B cell (primary cell): ENCODE measurements at regions not wholly inside any gene's neighbourhood (a gene's known extent, or its start where the extent isn't known, plus 50 kb on each side); places are given as distances from the start of the nearest gene placed in this dataset.

Source experiments
- ATAC-seq: fragments of 200-7000 bp; cut with Tn5 transposase; one replicate; pipeline ENCODE4 v1.10.0; 2021; ENCODE audit warnings: low read depth, mild to moderate bottlenecking, moderate number of reproducible peaks, moderate library complexity
- CTCF ChIA-PET: fragments of 350-600 bp; sonication (Branson Sonifier 250); formaldehyde crosslinking; loops from one replicate; lab custom pipeline; 2021; ENCODE audit warnings: antibody characterized with exemption, inconsistent platforms; lab: Charles Lee
- POLR2A ChIA-PET: fragments of 350-600 bp; sonication (Branson Sonifier 250); formaldehyde crosslinking; loops from one replicate; lab custom pipeline; 2021; ENCODE audit warnings: antibody characterized with exemption; lab: Charles Lee
- DNase-seq: peaks from one replicate; pipeline ENCODE4 v3.0.0; 2013
- H2AFZ ChIP-seq: 2 replicates; pipeline ENCODE4 v1.6.1; 2012; ENCODE audit warnings: mild to moderate bottlenecking, low read depth, low read length; ENCODE audit not compliant: insufficient read depth, poor library complexity, severe bottlenecking
- H3K27ac ChIP-seq, 2 donors: 1 replicate in 1 of 2; 2 replicates in 1 of 2; pipeline ENCODE4 v1.5.1; 2012 to 2013; ENCODE audit warnings: low read length in 2 of 2, mild to moderate bottlenecking in 2 of 2, moderate library complexity in 1 of 2
- H3K27me3 ChIP-seq, 4 experiments: fragments of 200-600 bp in 1 of 4; sonication (generic) in 1 of 4; replicated peaks in 1 of 4; 1 replicate in 2 of 4; 2 replicates in 2 of 4; pipeline versions ENCODE4 v1.6.1 to v1.7.0; 2013 to 2016; ENCODE audit warnings: low read length in 3 of 4, mild to moderate bottlenecking in 2 of 4, mixed read lengths in 1 of 4, moderate library complexity in 1 of 4; ENCODE audit not compliant: insufficient read depth in 4 of 4, control insufficient read depth in 3 of 4; ENCODE audit errors: control extremely low read depth in 1 of 4
- H3K36me3 ChIP-seq, 2 experiments: replicated peaks in 1 of 2; 1 replicate in 1 of 2; 2 replicates in 1 of 2; pipeline versions ENCODE4 v1.6.1 to v1.7.1; 2013; ENCODE audit warnings: low read length in 1 of 2; ENCODE audit not compliant: insufficient read depth in 2 of 2, control insufficient read depth in 1 of 2; ENCODE audit errors: control extremely low read depth in 1 of 2, extremely low read depth in 1 of 2
- H3K4me1 ChIP-seq, 2 donors: fragments of 200-600 bp in 1 of 2; sonication (generic) in 1 of 2; 1 replicate in 1 of 2; 2 replicates in 1 of 2; pipeline versions ENCODE4 v1.5.1 to v1.6.1; 2013 to 2017; ENCODE audit warnings: low read length in 2 of 2; ENCODE audit not compliant: control insufficient read depth in 2 of 2, insufficient read depth in 2 of 2
- H3K4me2 ChIP-seq: replicated peaks from 2 replicates; pipeline ENCODE3; 2012; ENCODE audit warnings: mild to moderate bottlenecking, low read depth, low read length; ENCODE audit not compliant: poor library complexity, severe bottlenecking
- H3K4me3 ChIP-seq, 5 experiments: fragments of 200-600 bp in 1 of 5; sonication (generic) in 1 of 5; 1 replicate in 3 of 5; 2 replicates in 2 of 5; pipeline versions ENCODE4 v1.5.1 to v1.7.0; 2011 to 2016; ENCODE audit warnings: low read length in 4 of 5, mild to moderate bottlenecking in 4 of 5, low read depth in 2 of 5, control low read depth in 1 of 5, moderate library complexity in 1 of 5; ENCODE audit not compliant: insufficient read depth in 1 of 5; ENCODE audit errors: control extremely low read depth in 1 of 5, extremely low read depth in 1 of 5
- H3K79me2 ChIP-seq: fragments of 200-600 bp; sonication (generic); one replicate; pipeline ENCODE4 v1.6.0; 2016; ENCODE audit warnings: low read length; ENCODE audit not compliant: control insufficient read depth, insufficient read depth
- H3K9ac ChIP-seq: fragments of 200-600 bp; sonication (generic); 2 replicates; pipeline ENCODE4 v1.6.1; 2017; ENCODE audit warnings: mild to moderate bottlenecking, low read length, moderate library complexity
- H3K9me3 ChIP-seq, 3 donors: one replicate each; pipeline versions ENCODE4 v1.6.1 to v1.7.1; 2013; ENCODE audit warnings: low read length in 2 of 3; ENCODE audit not compliant: control insufficient read depth in 2 of 3, insufficient read depth in 1 of 3; ENCODE audit errors: control extremely low read depth in 1 of 3
- H4K20me1 ChIP-seq: 2 replicates; pipeline ENCODE4 v1.6.0; 2012; ENCODE audit warnings: mild to moderate bottlenecking, low read length; ENCODE audit not compliant: insufficient read depth, control insufficient read depth, poor library complexity, severe bottlenecking
- H3K27ac Mint-ChIP-seq: one replicate; pipeline ENCODE4 v1.8.0; 2021; ENCODE audit warnings: mixed read lengths
- H3K27me3 Mint-ChIP-seq: one replicate; pipeline ENCODE4 v1.8.0; 2021; ENCODE audit warnings: mixed read lengths
- H3K4me1 Mint-ChIP-seq: one replicate; pipeline ENCODE4 v1.8.0; 2021; ENCODE audit warnings: mixed read lengths
- H3K4me3 Mint-ChIP-seq: one replicate; pipeline ENCODE4 v1.8.0; 2021; ENCODE audit warnings: mixed read lengths
- H3K9me3 Mint-ChIP-seq: one replicate; pipeline ENCODE4 v1.8.0; 2022; ENCODE audit warnings: mixed read lengths; ENCODE audit not compliant: insufficient read depth
- CTCF ChIP-seq: fragments of 200-600 bp; IDR thresholded peaks from one replicate; pipeline ENCODE4 v1.8.0; 2022; ENCODE audit warnings: antibody characterized with exemption, mild to moderate bottlenecking
- EZH2 ChIP-seq: IDR thresholded peaks from 2 replicates; pipeline ENCODE4 v1.6.1; 2012; ENCODE audit warnings: borderline replicate concordance, low read depth, mild to moderate bottlenecking, moderate library complexity, low read length; ENCODE audit not compliant: insufficient read depth, poor library complexity, severe bottlenecking
- WGBS: methylation state at CpG from one replicate; pipeline ENCODE4 v1.1.5; 2013; ENCODE audit warnings: missing lambda C conversion rate; ENCODE audit not compliant: insufficient coverage; 5-methylcytosine and 5-hydroxymethylcytosine counted together
- intact Hi-C: fragments of 100-400 bp; cut with micrococcal nuclease; formaldehyde crosslinking; loops from one replicate; pipeline ENCODE4 v1.10.0; 2022

GRCh38 chr2:88826399-88826798, 134.9 kb downstream of the RPIA start:
- Mint-ChIP-seq H3K27me3 (peaks cover 2% of the 10 kb centered on the region), H3K4me1 (peaks cover 25% of the 10 kb centered on the region), H3K27ac (no peak overlapping the region), H3K4me3 (no peak overlapping the region), H3K9me3 (no peaks in the 10 kb centered on the region)
- intact Hi-C loops = loop anchor here (10.0 kb wide), 1 partner anchor 62 kb away; no protein-coding TSS in a partner anchor
- POLR2A ChIA-PET = no interaction called here
- ATAC-seq (peak; percentile 28), DNase-seq (no peak)
- CTCF ChIA-PET = interaction anchor here (17.5 kb wide), 1 partner anchor 30 kb away, joined by 577 read pairs; no protein-coding TSS in a partner anchor
- TF ChIP-seq CTCF (no peak), EZH2 (no peak)
- Histone ChIP-seq H3K9me3 (no peaks in the 10 kb centered on the region), H3K9ac (no peak overlapping the region), H2AFZ (no peak overlapping the region), H3K4me2 (no peak overlapping the region), H3K27ac (no peak overlapping the region), H3K27me3 (no peaks in the 10 kb centered on the region), H3K4me3 (no peak overlapping the region), H3K36me3 (no peaks in the 10 kb centered on the region), H3K4me1 (peaks cover 9 to 19% of the 10 kb centered on the region in 2 donors), H4K20me1 (no peaks in the 10 kb centered on the region), H3K79me2 (peaks cover 5% of the 10 kb centered on the region)
- 58% methylated on average over 4 of the region's 4 CpGs for WGBS

- peaks cover 2% of the 10 kb centered on the region for H3K27me3 Mint-ChIP-seq
- no peak overlapping the region for H3K4me2 ChIP-seq
- no peaks in the 10 kb centered on the region for H3K36me3 ChIP-seq
- CTCF ChIA-PET = interaction anchor here (0.6 to 17.5 kb wide), 2 partner anchors 28 to 1173 kb away, joined by 3 to 577 read pairs; no protein-coding TSS in a partner anchor
- no peaks in the 10 kb centered on the region for H4K20me1 ChIP-seq
- H3K4me3 Mint-ChIP-seq = no peak overlapping the region
- peaks cover 39% of the 10 kb centered on the region for H3K4me1 Mint-ChIP-seq
- H3K27ac Mint-ChIP-seq = no peak overlapping the region
- H3K9me3 Mint-ChIP-seq = no peaks in the 10 kb centered on the region
- no peak overlapping the region for H3K4me3 ChIP-seq
- TF ChIP-seq EZH2 (no peak), CTCF (no peak)
- peaks cover 14% of the 10 kb centered on the region for H3K79me2 ChIP-seq
- H3K4me1 ChIP-seq = peaks cover 20 to 33% of the 10 kb centered on the region in 2 donors
- ATAC-seq (no peak), DNase-seq (no peak)
- H3K9ac ChIP-seq = no peak overlapping the region
- no peaks in the 10 kb centered on the region for H3K27me3 ChIP-seq
- WGBS = 100% methylated on average over 1 of the region's 6 CpGs
- intact Hi-C loops = loop anchor here (10.0 kb wide), 1 partner anchor 63 kb away; no protein-coding TSS in a partner anchor
- no peak overlapping the region for H3K27ac ChIP-seq
- POLR2A ChIA-PET = no interaction called here
- no peak overlapping the region for H2AFZ ChIP-seq
- H3K9me3 ChIP-seq = peaks cover 0 to 3% (median 0%) of the 10 kb centered on the region in 3 donors
Observed at GRCh38 chr2:88827821-88828220, 136.3 kb downstream of the RPIA start.
